ENCODE measurements at regions not wholly inside any gene's neighbourhood (a gene's known extent, or its start where the extent isn't known, plus 50 kb on each side); places are given as distances from the start of the nearest gene placed in this dataset.

GRCh38 chr13:40115426-40115825, 460.0 kb downstream of the COG6 start:
- no peak for DNase-seq
- Histone ChIP-seq H3K4me1 (peaks cover 0 to 17% (median 0%) of the 10 kb centered on the region in 6 donors), H3K4me3 (no peak overlapping the region), H3K27me3 (replicated peaks in 1 of 7) (no peaks in the 10 kb centered on the region), H3K9me3 (peaks cover 0 to 7% (median 0%) of the 10 kb centered on the region in 8 donors), H3K27ac (peak overlapping the region in 6 of 8 donors; percentile 16 to 69 (median 40)), H3K36me3 (no peaks in the 10 kb centered on the region)
- WGBS, 5 donors = 79 to 98% (median 86%) methylated on average over 2 of the region's 2 CpGs
- intact Hi-C loops (cut with DNase I; ENCODE audit: low total_unique reads) = no loop called here
- TF ChIP-seq CTCF (IDR thresholded peaks at IDR 0.05 in 8 of 11, conservative IDR thresholded peaks at IDR 0.05 in 3 of 11) (no peak), POLR2AphosphoS5 (IDR thresholded peaks at IDR 0.05) (no peak), POLR2A (IDR thresholded peaks at IDR 0.05) (no peak)

GRCh38 chr13:40116008-40116407, 460.5 kb downstream of the COG6 start:
- 46 to 66% (median 50%) methylated on average over 6 of the region's 6 CpGs for WGBS, 5 donors
- TF ChIP-seq CTCF (IDR thresholded peaks at IDR 0.05 in 8 of 11, conservative IDR thresholded peaks at IDR 0.05 in 3 of 11) (no peak), POLR2A (IDR thresholded peaks at IDR 0.05) (no peak), POLR2AphosphoS5 (IDR thresholded peaks at IDR 0.05) (peak in 1 of 3 donors; percentile 65)
- no peak for DNase-seq

GRCh38 chr13:40118337-40118736, 462.9 kb downstream of the COG6 start:
- Histone ChIP-seq H3K27ac (no peak overlapping the region), H3K4me1 (peaks cover 0 to 17% (median 0%) of the 10 kb centered on the region in 6 donors), H3K9me3 (peaks cover 0 to 7% (median 0%) of the 10 kb centered on the region in 8 donors), H3K27me3 (replicated peaks in 1 of 7) (no peaks in the 10 kb centered on the region), H3K36me3 (no peaks in the 10 kb centered on the region), H3K4me3 (no peak overlapping the region)
- intact Hi-C loops (cut with DNase I; ENCODE audit: low total_unique reads) = no loop called here
- no peak for DNase-seq
- TF ChIP-seq POLR2AphosphoS5 (IDR thresholded peaks at IDR 0.05) = no peak
- TF ChIP-seq CTCF (IDR thresholded peaks at IDR 0.05 in 8 of 11, conservative IDR thresholded peaks at IDR 0.05 in 3 of 11) = no peak
- no peak for TF ChIP-seq POLR2A (IDR thresholded peaks at IDR 0.05)
- WGBS, 5 donors = 89 to 99% (median 95%) methylated on average over 3 of the region's 3 CpGs

More at GRCh38 chr13:40116008-40116407, 460.5 kb downstream of the COG6 start:
- H3K27me3 ChIP-seq (replicated peaks in 1 of 7) = no peaks in the 10 kb centered on the region
- H3K36me3 ChIP-seq = no peaks in the 10 kb centered on the region
- intact Hi-C loops (cut with DNase I; ENCODE audit: low total_unique reads) = no loop called here
- peaks cover 0 to 7% (median 0%) of the 10 kb centered on the region in 8 donors for H3K9me3 ChIP-seq
- no peak overlapping the region for H3K4me3 ChIP-seq
- peaks cover 0 to 17% (median 0%) of the 10 kb centered on the region in 6 donors for H3K4me1 ChIP-seq
- H3K27ac ChIP-seq = peak overlapping the region in 6 of 8 donors; percentile 16 to 69 (median 40)

- WGBS, 5 donors = 87 to 96% (median 92%) methylated on average over 1 of the region's 1 CpG
- H3K4me3 ChIP-seq = no peak overlapping the region
- H3K9me3 ChIP-seq = peaks cover 0 to 7% (median 0%) of the 10 kb centered on the region in 8 donors
- H3K36me3 ChIP-seq = no peaks in the 10 kb centered on the region
- TF ChIP-seq POLR2A (IDR thresholded peaks at IDR 0.05) = no peak
- no peak for TF ChIP-seq CTCF (IDR thresholded peaks at IDR 0.05 in 8 of 11, conservative IDR thresholded peaks at IDR 0.05 in 3 of 11)
- TF ChIP-seq POLR2AphosphoS5 (IDR thresholded peaks at IDR 0.05) = no peak
- H3K4me1 ChIP-seq = peaks cover 0 to 4% (median 0%) of the 10 kb centered on the region in 6 donors
- intact Hi-C loops (cut with DNase I; ENCODE audit: low total_unique reads) = no loop called here
- H3K27me3 ChIP-seq (replicated peaks in 1 of 7) = no peaks in the 10 kb centered on the region
- peak overlapping the region in 3 of 8 donors; percentile 4 to 30 (median 23) for H3K27ac ChIP-seq
- DNase-seq = no peak
Measured at GRCh38 chr13:40119852-40120251, 464.4 kb downstream of the COG6 start.
